Left ventricle myocardium inferior (tissue), 1 donor: ENCODE measurements at regions not wholly inside any gene's neighbourhood (a gene's known extent, or its start where the extent isn't known, plus 50 kb on each side); places are given as distances from the start of the nearest gene placed in this dataset.

Experiments used
- DNase-seq: peaks from one replicate; pipeline ENCODE4 v3.0.0-alpha.2; 2020
- H3K27ac ChIP-seq: fragments of 200-600 bp; replicated peaks from 2 replicates; pipeline ENCODE4 v1.8.0; 2021
- H3K27me3 ChIP-seq: fragments of 200-600 bp; 2 replicates; pipeline ENCODE4 v1.8.0; 2021; ENCODE audit warnings: low read depth
- H3K36me3 ChIP-seq: fragments of 200-600 bp; 2 replicates; pipeline ENCODE4 v1.8.0; 2021
- H3K4me1 ChIP-seq: fragments of 200-600 bp; 2 replicates; pipeline ENCODE4 v1.8.0; 2021
- H3K4me3 ChIP-seq: fragments of 200-600 bp; 2 replicates; pipeline ENCODE4 v1.8.0; 2021; ENCODE audit warnings: mild to moderate bottlenecking, moderate library complexity
- H3K9me3 ChIP-seq: fragments of 200-600 bp; replicated peaks from 2 replicates; pipeline ENCODE4 v1.8.0; 2021
- CTCF ChIP-seq: fragments of 200-600 bp; IDR thresholded peaks from 2 replicates; pipeline ENCODE4 v1.8.0; 2021; ENCODE audit warnings: antibody characterized with exemption, mild to moderate bottlenecking, borderline replicate concordance
- intact Hi-C: fragments of 100-400 bp; cut with micrococcal nuclease; formaldehyde crosslinking; loops from one replicate; pipeline ENCODE4 v1.11.0; 2022
- donor health status: DM: no; HTN: yes; CAD: no; lungs with severe emphysema.

- H3K27ac ChIP-seq = no peak overlapping the region
- H3K9me3 ChIP-seq = no peaks in the 10 kb centered on the region
- no peak for TF ChIP-seq CTCF
- H3K4me1 ChIP-seq = no peaks in the 10 kb centered on the region
- H3K4me3 ChIP-seq = no peak overlapping the region
- H3K27me3 ChIP-seq = peaks cover 65% of the 10 kb centered on the region
- no peak for DNase-seq
- intact Hi-C loops = no loop called here
- no peaks in the 10 kb centered on the region for H3K36me3 ChIP-seq
These were observed 121.7 kb downstream of the ANKRD18B start for GRCh38 chr9:33645706-33646105.

- intact Hi-C loops = no loop called here
- no peak for DNase-seq
- no peak overlapping the region for H3K27ac ChIP-seq
- TF ChIP-seq CTCF = no peak
- H3K4me1 ChIP-seq = no peaks in the 10 kb centered on the region
- H3K27me3 ChIP-seq = peaks cover 71% of the 10 kb centered on the region
- no peaks in the 10 kb centered on the region for H3K9me3 ChIP-seq
- no peak overlapping the region for H3K4me3 ChIP-seq
- no peaks in the 10 kb centered on the region for H3K36me3 ChIP-seq
These were observed 125.4 kb downstream of the ANKRD18B start for GRCh38 chr9:33649463-33649862.

- no peaks in the 10 kb centered on the region for H3K36me3 ChIP-seq
- no peak for DNase-seq
- H3K27me3 ChIP-seq = peaks cover 80% of the 10 kb centered on the region
- no peaks in the 10 kb centered on the region for H3K4me1 ChIP-seq
- H3K27ac ChIP-seq = no peak overlapping the region
- intact Hi-C loops = no loop called here
- no peak overlapping the region for H3K4me3 ChIP-seq
- no peak for TF ChIP-seq CTCF
- no peaks in the 10 kb centered on the region for H3K9me3 ChIP-seq
These were observed 127.1 kb downstream of the ANKRD18B start for GRCh38 chr9:33651125-33651524.

- Histone ChIP-seq H3K36me3 (no peaks in the 10 kb centered on the region), H3K27ac (no peak overlapping the region), H3K4me3 (no peak overlapping the region), H3K27me3 (peaks cover 10% of the 10 kb centered on the region), H3K4me1 (no peaks in the 10 kb centered on the region), H3K9me3 (no peaks in the 10 kb centered on the region)
- no peak for DNase-seq
- intact Hi-C loops = no loop called here
- TF ChIP-seq CTCF = no peak
These were observed 135.4 kb upstream of the PRSS3 start for GRCh38 chr9:33659921-33660320.

GRCh38 chr9:33660772-33661171 is 134.6 kb upstream of the PRSS3 start:
- no peaks in the 10 kb centered on the region for H3K4me1 ChIP-seq
- DNase-seq = no peak
- H3K27me3 ChIP-seq = peaks cover 14% of the 10 kb centered on the region
- no peak overlapping the region for H3K4me3 ChIP-seq
- no peak for TF ChIP-seq CTCF
- intact Hi-C loops = no loop called here
- H3K36me3 ChIP-seq = no peaks in the 10 kb centered on the region
- no peak overlapping the region for H3K27ac ChIP-seq
- no peaks in the 10 kb centered on the region for H3K9me3 ChIP-seq

GRCh38 chr9:33661176-33661575 is 134.2 kb upstream of the PRSS3 start:
- H3K9me3 ChIP-seq = no peaks in the 10 kb centered on the region
- peaks cover 14% of the 10 kb centered on the region for H3K27me3 ChIP-seq
- H3K4me1 ChIP-seq = no peaks in the 10 kb centered on the region
- H3K36me3 ChIP-seq = no peaks in the 10 kb centered on the region
- TF ChIP-seq CTCF = no peak
- intact Hi-C loops = no loop called here
- DNase-seq = no peak
- no peak overlapping the region for H3K4me3 ChIP-seq
- H3K27ac ChIP-seq = no peak overlapping the region
